ENCODE measurements at regions not wholly inside any gene's neighbourhood (a gene's known extent, or its start where the extent isn't known, plus 50 kb on each side); places are given as distances from the start of the nearest gene placed in this dataset.
"Not testable (repeated sequence)": the region's sequence is repeated elsewhere in the genome, so short reads cannot be mapped to it uniquely, and the experiment has no call there.

- H3K27me3 ChIP-seq (ENCODE audit: insufficient read depth, low read length); H3K27me3 Mint-ChIP-seq; H3K36me3 Mint-ChIP-seq; H3K9me3 Mint-ChIP-seq; H3K36me3 ChIP-seq (ENCODE audit: insufficient read depth, low read length); H3K9me3 ChIP-seq (ENCODE audit: control insufficient read depth in 1 of 2, low read length in 2 of 2); CTCF ChIA-PET (ENCODE audit: partially characterized antibody): not testable (repeated sequence)
- POLR2A ChIA-PET (ENCODE audit: partially characterized antibody): interaction anchor here (1.2 to 1.4 kb wide), 3 partner anchors 67 to 847 kb away, joined by 4 to 10 read pairs (median 4); partner anchors contain the start of genes ASTE1, ATP2C1 and NEK11
- peaks cover 19 to 26% (median 19%) of the 10 kb centered on the region in 4 donors for H3K4me1 Mint-ChIP-seq
- intact Hi-C loops (cut with micrococcal nuclease): loop anchor here (1.0 to 10.0 kb wide), 2 partner anchors 68 to 565 kb away; partner anchors contain the start of gene PIK3R4
- peak overlapping the region; percentile 58 for H3K27ac ChIP-seq (ENCODE audit: low read depth, low read length)
- H3K4me1 ChIP-seq (ENCODE audit: insufficient read depth, low read length): peaks cover 14% of the 10 kb centered on the region
- DNase-seq: peak; percentile 72 to 77 (median 76)
- peak overlapping the region; percentile 74 to 94 (median 83) for H3K4me3 Mint-ChIP-seq
- peak overlapping the region; percentile 87 to 99 (median 96) for H3K27ac Mint-ChIP-seq
- peak overlapping the region; percentile 36 to 57 for H3K4me3 ChIP-seq (ENCODE audit: low read length in 2 of 2)
Measured at GRCh38 chr3:130179353-130179970, 97.8 kb downstream of the ALG1L2 start.

GRCh38 chr3:130182475-130182874 lies 100.8 kb downstream of the ALG1L2 start:
- H3K36me3 ChIP-seq (ENCODE audit: insufficient read depth, low read length); H3K4me3 Mint-ChIP-seq; H3K4me3 ChIP-seq (ENCODE audit: low read length in 2 of 2); intact Hi-C loops (cut with micrococcal nuclease); H3K27me3 ChIP-seq (ENCODE audit: insufficient read depth, low read length); H3K27me3 Mint-ChIP-seq; H3K9me3 Mint-ChIP-seq; CTCF ChIA-PET (ENCODE audit: partially characterized antibody); H3K9me3 ChIP-seq (ENCODE audit: control insufficient read depth in 1 of 2, low read length in 2 of 2); H3K36me3 Mint-ChIP-seq; POLR2A ChIA-PET (ENCODE audit: partially characterized antibody); H3K27ac ChIP-seq (ENCODE audit: low read depth, low read length); DNase-seq: not testable (repeated sequence)
- H3K4me1 Mint-ChIP-seq: peaks cover 19 to 26% (median 19%) of the 10 kb centered on the region in 4 donors
- H3K4me1 ChIP-seq (ENCODE audit: insufficient read depth, low read length): peaks cover 14% of the 10 kb centered on the region
- H3K27ac Mint-ChIP-seq: peak overlapping the region in 1 of 7 donors; percentile 65

GRCh38 chr3:130183689-130184088 lies 102.1 kb downstream of the ALG1L2 start:
- DNase-seq; intact Hi-C loops (cut with micrococcal nuclease); H3K4me3 Mint-ChIP-seq; H3K36me3 Mint-ChIP-seq; H3K36me3 ChIP-seq (ENCODE audit: insufficient read depth, low read length); H3K27ac Mint-ChIP-seq; H3K9me3 Mint-ChIP-seq; POLR2A ChIA-PET (ENCODE audit: partially characterized antibody); H3K9me3 ChIP-seq (ENCODE audit: control insufficient read depth in 1 of 2, low read length in 2 of 2); CTCF ChIA-PET (ENCODE audit: partially characterized antibody); H3K27me3 Mint-ChIP-seq; H3K27me3 ChIP-seq (ENCODE audit: insufficient read depth, low read length); H3K4me3 ChIP-seq (ENCODE audit: low read length in 2 of 2); H3K27ac ChIP-seq (ENCODE audit: low read depth, low read length): not testable (repeated sequence)
- H3K4me1 ChIP-seq (ENCODE audit: insufficient read depth, low read length): peaks cover 11% of the 10 kb centered on the region
- peaks cover 14 to 17% (median 16%) of the 10 kb centered on the region in 4 donors for H3K4me1 Mint-ChIP-seq

GRCh38 chr3:130184152-130185024 lies 102.8 kb downstream of the ALG1L2 start:
- H3K27me3 Mint-ChIP-seq; POLR2A ChIA-PET (ENCODE audit: partially characterized antibody); H3K9me3 Mint-ChIP-seq; CTCF ChIA-PET (ENCODE audit: partially characterized antibody); DNase-seq; H3K27ac ChIP-seq (ENCODE audit: low read depth, low read length); H3K4me1 ChIP-seq (ENCODE audit: insufficient read depth, low read length); intact Hi-C loops (cut with micrococcal nuclease); H3K36me3 Mint-ChIP-seq; H3K27me3 ChIP-seq (ENCODE audit: insufficient read depth, low read length); H3K4me3 Mint-ChIP-seq; H3K4me3 ChIP-seq (ENCODE audit: low read length in 2 of 2); H3K36me3 ChIP-seq (ENCODE audit: insufficient read depth, low read length); H3K9me3 ChIP-seq (ENCODE audit: control insufficient read depth in 1 of 2, low read length in 2 of 2); H3K4me1 Mint-ChIP-seq; H3K27ac Mint-ChIP-seq: not testable (repeated sequence)

- intact Hi-C loops (cut with micrococcal nuclease); H3K4me3 Mint-ChIP-seq; H3K9me3 ChIP-seq (ENCODE audit: control insufficient read depth in 1 of 2, low read length in 2 of 2); CTCF ChIA-PET (ENCODE audit: partially characterized antibody); H3K27me3 ChIP-seq (ENCODE audit: insufficient read depth, low read length); H3K4me3 ChIP-seq (ENCODE audit: low read length in 2 of 2); H3K4me1 Mint-ChIP-seq; H3K27ac Mint-ChIP-seq; H3K27me3 Mint-ChIP-seq; H3K36me3 ChIP-seq (ENCODE audit: insufficient read depth, low read length); DNase-seq; H3K27ac ChIP-seq (ENCODE audit: low read depth, low read length); POLR2A ChIA-PET (ENCODE audit: partially characterized antibody); H3K36me3 Mint-ChIP-seq; H3K4me1 ChIP-seq (ENCODE audit: insufficient read depth, low read length): not testable (repeated sequence)
- peaks cover 2 to 35% (median 25%) of the 10 kb centered on the region in 8 donors for H3K9me3 Mint-ChIP-seq
Measured at GRCh38 chr3:130201272-130201671, 119.6 kb downstream of the ALG1L2 start.

- H3K36me3 Mint-ChIP-seq; H3K4me3 ChIP-seq (ENCODE audit: low read length in 2 of 2); H3K9me3 ChIP-seq (ENCODE audit: control insufficient read depth in 1 of 2, low read length in 2 of 2); H3K27ac Mint-ChIP-seq; H3K4me1 ChIP-seq (ENCODE audit: insufficient read depth, low read length); DNase-seq; H3K36me3 ChIP-seq (ENCODE audit: insufficient read depth, low read length); CTCF ChIA-PET (ENCODE audit: partially characterized antibody); POLR2A ChIA-PET (ENCODE audit: partially characterized antibody); H3K27ac ChIP-seq (ENCODE audit: low read depth, low read length); H3K27me3 ChIP-seq (ENCODE audit: insufficient read depth, low read length); H3K4me3 Mint-ChIP-seq; H3K27me3 Mint-ChIP-seq; H3K4me1 Mint-ChIP-seq; intact Hi-C loops (cut with micrococcal nuclease): not testable (repeated sequence)
- peaks cover 2 to 35% (median 25%) of the 10 kb centered on the region in 8 donors for H3K9me3 Mint-ChIP-seq
Measured at GRCh38 chr3:130203633-130204032, 122.0 kb downstream of the ALG1L2 start.

GRCh38 chr3:130227540-130227939 lies 117.9 kb upstream of the COL6A5 start:
- ChIA-PET CTCF (ENCODE audit: partially characterized antibody) (no interaction called here), POLR2A (ENCODE audit: partially characterized antibody) (no interaction called here)
- H3K27ac ChIP-seq (ENCODE audit: low read depth, low read length): no peak overlapping the region
- Mint-ChIP-seq H3K27me3 (peaks cover 2 to 4% of the 10 kb centered on the region in 2 donors), H3K4me1 (no peaks in the 10 kb centered on the region), H3K9me3 (no peaks in the 10 kb centered on the region), H3K27ac (no peak overlapping the region), H3K36me3 (no peaks in the 10 kb centered on the region), H3K4me3 (no peak overlapping the region)
- H3K36me3 ChIP-seq (ENCODE audit: insufficient read depth, low read length): no peaks in the 10 kb centered on the region
- no peaks in the 10 kb centered on the region for H3K4me1 ChIP-seq (ENCODE audit: insufficient read depth, low read length)
- H3K27me3 ChIP-seq (ENCODE audit: insufficient read depth, low read length): no peaks in the 10 kb centered on the region
- intact Hi-C loops (cut with micrococcal nuclease): no loop called here
- no peaks in the 10 kb centered on the region for H3K9me3 ChIP-seq (ENCODE audit: control insufficient read depth in 1 of 2, low read length in 2 of 2)
- no peak overlapping the region for H3K4me3 ChIP-seq (ENCODE audit: low read length in 2 of 2)
- no peak for DNase-seq

All from CD4-positive, alpha-beta memory T cell (primary cell).